Endometrial microvascular endothelial cells (primary cell): ENCODE measurements at regions not wholly inside any gene's neighbourhood (a gene's known extent, or its start where the extent isn't known, plus 50 kb on each side); places are given as distances from the start of the nearest gene placed in this dataset.

Experiments used
- in situ Hi-C: cut with HindIII; loops from 2 replicates; pipeline ENCODE4 v1.10.0; 2017; ENCODE audit warnings: low sequenced_read_pairs, low pct_unique_long_range_greater_than_20kb; ENCODE audit errors: inconsistent ontology term

DNA sequence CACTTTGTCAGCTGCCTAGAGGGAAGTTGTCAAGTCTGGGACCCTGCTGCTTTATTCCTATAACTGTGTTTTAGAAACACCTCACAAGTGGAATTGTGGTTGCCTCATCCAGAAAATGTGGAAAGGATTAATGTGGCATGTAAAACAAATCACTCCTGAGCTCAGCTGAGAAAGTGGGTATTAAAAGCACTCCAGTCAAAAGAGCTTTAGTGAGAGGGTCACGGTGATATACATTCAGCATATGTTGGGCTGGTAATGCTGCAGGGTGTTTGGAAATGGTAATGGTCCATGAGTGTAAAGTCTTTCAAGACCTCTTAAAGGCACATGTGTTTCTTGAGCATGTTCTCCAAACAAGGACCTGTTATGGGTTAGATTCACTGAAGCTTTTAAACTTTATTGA, 318.2 kb upstream of the MEOX2 start:
- in situ Hi-C loops: no loop called here

GRCh38 chr7:16001477-16001876, 315.0 kb upstream of the MEOX2 start:
- in situ Hi-C loops: no loop called here

DNA sequence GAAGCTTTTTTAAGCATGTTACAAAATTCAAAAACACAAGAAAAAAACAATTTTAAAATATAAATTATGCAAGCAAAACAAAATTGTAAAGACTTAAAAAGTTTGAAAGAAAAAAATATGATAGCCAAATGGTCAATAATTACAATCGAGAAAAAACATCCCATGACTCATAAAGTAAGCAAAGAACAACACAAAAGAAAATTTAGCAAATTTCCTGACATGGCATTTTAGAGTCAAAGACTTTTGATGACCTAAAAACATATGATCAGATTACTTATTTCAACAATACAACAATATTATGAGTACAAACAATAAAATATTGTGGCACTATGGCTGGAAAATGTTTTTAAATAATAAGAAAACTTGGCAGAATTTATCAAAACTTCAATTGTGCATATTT, 312.1 kb upstream of the MEOX2 start:
- in situ Hi-C loops: no loop called here

GRCh38 chr7:15995027-15995426, 308.5 kb upstream of the MEOX2 start:
- in situ Hi-C loops: no loop called here

DNA sequence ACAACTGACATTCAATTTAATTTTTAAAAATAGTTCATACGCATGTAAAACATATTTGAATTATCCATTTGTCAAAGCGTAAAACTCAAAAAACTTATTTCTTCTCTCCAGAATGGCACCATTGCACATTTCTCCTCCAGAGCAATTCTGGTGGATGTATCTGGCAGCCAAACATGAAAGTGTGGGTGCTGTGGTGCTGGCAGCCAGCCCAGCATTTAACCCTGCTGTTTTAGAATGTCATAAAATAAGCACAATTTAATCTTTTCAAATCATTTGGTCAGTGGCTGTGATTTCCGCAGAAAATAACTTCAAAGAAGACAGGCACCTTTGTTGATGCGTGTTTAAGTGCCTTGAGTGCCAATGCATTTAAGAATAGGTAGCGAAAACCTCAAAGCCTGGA, 302.7 kb upstream of the MEOX2 start:
- in situ Hi-C loops: no loop called here

- in situ Hi-C loops: no loop called here
Observed at GRCh38 chr7:15985587-15986384, 299.3 kb upstream of the MEOX2 start.

DNA sequence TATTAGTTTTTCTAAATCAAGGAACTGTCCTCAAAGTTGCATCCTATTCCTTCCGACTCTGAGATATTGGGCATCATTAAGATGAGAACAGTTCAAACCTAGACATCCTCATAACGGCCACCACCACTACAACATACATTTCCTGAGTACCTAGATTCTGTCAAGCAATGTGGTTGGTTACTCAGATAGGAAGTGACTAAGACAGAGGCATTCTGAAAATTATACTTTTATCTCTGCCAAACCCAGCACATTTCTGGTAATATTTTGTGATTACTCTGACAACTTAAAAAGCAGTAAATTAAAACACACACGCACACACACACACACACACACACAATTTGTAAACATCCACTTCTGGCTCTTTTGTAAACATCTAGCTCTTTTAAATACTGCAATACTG, 291.2 kb upstream of the MEOX2 start:
- in situ Hi-C loops: no loop called here

- in situ Hi-C loops: no loop called here
Observed at GRCh38 chr7:15972862-15973275, 286.4 kb upstream of the MEOX2 start.

DNA sequence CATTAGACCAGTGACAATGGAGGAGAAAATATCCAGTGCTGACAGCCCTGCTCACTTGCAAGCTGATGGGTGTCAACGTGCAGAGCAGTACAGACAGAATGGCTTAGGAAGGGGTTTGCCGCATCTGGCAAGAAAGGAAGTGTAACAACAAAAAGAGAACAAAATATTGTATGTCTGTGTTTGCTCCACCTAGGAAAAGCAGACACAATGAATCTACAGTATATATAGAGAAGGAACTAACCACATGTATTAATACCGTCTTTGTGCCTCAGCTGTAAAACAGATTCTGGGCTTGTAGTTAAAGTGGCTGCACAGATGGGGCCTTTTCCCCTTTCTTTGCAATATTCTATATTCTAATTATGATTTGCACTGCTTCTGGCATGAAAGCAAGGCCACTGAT, 281.1 kb upstream of the MEOX2 start:
- in situ Hi-C loops: no loop called here

DNA sequence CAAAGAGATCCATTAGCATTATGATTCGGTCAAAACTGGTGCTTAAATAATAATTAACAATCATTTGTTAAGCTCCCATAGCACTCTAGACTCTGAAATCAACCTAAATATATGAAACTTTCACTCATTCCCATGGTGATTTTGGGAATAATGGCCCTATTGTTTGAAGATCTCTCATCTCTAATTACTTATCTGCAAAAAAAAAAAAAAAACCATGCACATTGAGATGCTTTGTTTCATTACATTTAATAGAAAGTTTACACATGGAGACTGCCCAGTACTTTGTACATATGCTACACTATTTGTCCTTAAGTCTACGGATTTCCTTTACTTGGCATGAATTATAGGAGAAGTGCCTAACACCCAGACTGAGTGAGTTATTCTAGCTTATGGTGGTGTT, 280.6 kb upstream of the MEOX2 start:
- in situ Hi-C loops: no loop called here

GRCh38 chr7:15963206-15963605, 276.7 kb upstream of the MEOX2 start:
- in situ Hi-C loops: no loop called here

DNA sequence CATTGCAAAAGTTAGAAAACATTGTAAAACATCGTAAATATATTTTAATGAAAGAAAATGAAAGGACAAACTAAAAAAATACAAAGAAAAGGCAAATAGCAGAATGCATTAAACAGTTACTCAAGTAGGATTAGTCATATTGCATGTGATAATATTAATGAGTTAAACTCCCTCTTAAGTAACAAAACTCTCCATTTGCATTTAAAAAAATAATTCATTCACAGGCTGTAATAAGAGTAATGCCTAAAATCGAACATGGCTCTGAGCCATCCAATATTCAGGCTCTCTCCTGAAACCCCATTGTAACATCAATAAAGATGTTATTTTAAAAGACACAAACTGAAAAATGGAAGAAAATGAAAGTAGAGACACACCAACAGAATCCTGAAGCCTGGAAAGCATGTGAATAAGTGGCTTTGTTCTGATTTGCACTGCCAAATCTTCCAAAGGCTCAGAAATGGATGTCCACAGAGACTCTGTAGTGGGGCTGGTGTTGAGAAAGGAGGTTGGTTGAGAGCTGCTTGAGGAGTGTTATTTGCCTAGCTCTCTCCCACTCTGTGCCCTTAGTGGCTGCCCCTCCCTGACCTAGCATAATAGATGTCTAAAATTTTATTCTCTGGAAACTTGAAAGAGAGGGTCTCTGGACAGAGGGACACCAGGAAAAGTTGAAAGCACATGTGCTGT, 268.3 kb upstream of the MEOX2 start:
- in situ Hi-C loops: no loop called here

- in situ Hi-C loops: no loop called here
Observed at GRCh38 chr7:15950299-15950698, 263.8 kb upstream of the MEOX2 start.

GRCh38 chr7:15947754-15948153, 261.3 kb upstream of the MEOX2 start:
- in situ Hi-C loops: no loop called here

DNA sequence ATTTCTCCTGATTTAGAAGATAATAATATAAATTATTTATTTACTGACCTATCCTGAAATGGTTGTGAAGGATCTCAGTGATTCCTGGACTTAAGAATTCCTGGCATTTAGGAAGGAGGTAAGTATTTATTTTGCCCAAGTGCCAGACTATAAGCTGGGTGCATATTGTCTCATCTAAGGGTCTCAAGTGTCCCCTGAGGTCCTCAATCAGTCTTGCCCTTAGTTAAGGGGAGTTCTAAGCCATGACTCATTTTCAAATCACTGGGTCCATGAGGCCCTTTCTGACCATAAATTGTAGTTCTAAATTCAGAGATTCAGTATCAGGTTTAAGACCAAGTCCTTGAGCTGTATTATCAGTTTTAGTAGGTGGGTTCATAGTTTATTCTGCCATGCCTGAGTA, 251.6 kb upstream of the MEOX2 start:
- in situ Hi-C loops: no loop called here

DNA sequence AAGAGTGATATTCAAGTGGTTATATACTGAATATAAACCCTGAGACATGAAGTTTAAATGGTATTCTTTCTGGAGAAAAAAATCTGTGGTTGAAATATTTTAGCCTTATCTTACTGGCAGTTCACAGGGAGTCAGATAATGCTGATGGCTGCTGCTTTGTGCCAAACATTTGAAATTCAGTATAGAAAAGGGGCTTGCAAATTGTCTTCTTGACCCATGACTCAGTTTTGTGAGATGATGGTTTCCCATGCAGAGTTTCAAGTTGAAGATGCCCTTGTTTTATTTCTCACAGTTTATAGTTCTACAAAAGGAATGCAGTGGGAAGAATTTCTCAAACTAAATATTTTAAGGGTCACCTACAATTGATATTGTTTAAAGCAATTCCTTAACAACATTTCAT, 251.1 kb upstream of the MEOX2 start:
- in situ Hi-C loops: no loop called here

- in situ Hi-C loops: no loop called here
Observed at GRCh38 chr7:15936991-15937390, 250.5 kb upstream of the MEOX2 start.

GRCh38 chr7:15932318-15932717, 245.8 kb upstream of the MEOX2 start:
- in situ Hi-C loops: no loop called here

- in situ Hi-C loops: no loop called here
Observed at GRCh38 chr7:15929411-15929810, 242.9 kb upstream of the MEOX2 start.

DNA sequence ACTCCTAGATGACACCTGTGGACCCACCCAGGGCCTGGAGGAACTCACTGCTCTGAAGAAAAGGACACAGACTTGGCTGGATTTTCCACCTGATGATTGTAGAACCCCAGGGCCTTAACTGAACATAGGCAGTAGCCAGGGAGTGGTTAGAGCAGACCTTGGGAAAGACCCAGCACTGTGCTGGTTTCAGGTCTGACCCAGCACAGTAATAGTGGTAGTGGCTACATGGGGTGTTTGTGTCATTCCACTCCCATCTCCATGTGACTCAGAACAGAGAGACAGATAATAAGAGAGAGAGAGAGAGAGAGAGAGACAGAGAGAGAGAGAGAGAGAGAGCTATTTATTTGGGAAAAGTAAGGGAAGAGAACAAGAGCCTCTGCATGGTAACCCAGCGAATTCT, 239.1 kb upstream of the MEOX2 start:
- in situ Hi-C loops: no loop called here

GRCh38 chr7:15924910-15925309, 238.4 kb upstream of the MEOX2 start:
- in situ Hi-C loops: no loop called here
